ENCODE measurements at regions not wholly inside any gene's neighbourhood (a gene's known extent, or its start where the extent isn't known, plus 50 kb on each side); places are given as distances from the start of the nearest gene placed in this dataset.

DNA sequence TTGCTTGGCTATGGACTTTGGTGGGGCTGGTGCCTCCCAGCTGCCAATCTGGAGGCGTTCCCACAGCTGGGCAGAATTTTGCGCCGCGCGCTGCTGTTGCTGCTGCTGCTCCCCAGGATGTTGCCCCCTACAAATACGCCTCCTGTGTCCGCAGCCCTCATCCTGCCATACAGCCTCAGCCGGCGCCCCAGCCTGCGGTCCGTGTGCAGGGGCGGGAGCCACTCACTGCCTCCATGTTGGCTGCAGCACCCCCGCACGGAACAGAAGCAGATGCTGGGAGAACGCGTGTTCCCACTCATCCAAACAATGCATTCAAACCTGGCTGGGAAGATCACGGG, 197.7 kb upstream of the MCTP2 start:
- TF ChIP-seq EZH2 (IDR thresholded peaks at IDR 0.05; ENCODE audit: insufficient read depth, low read length): no peak
- no peak for TF ChIP-seq CTCF (IDR thresholded peaks at IDR 0.05; ENCODE audit: insufficient read depth, low read depth, low read length)
